ENCODE measurements at regions not wholly inside any gene's neighbourhood (a gene's known extent, or its start where the extent isn't known, plus 50 kb on each side); places are given as distances from the start of the nearest gene placed in this dataset.

DNA sequence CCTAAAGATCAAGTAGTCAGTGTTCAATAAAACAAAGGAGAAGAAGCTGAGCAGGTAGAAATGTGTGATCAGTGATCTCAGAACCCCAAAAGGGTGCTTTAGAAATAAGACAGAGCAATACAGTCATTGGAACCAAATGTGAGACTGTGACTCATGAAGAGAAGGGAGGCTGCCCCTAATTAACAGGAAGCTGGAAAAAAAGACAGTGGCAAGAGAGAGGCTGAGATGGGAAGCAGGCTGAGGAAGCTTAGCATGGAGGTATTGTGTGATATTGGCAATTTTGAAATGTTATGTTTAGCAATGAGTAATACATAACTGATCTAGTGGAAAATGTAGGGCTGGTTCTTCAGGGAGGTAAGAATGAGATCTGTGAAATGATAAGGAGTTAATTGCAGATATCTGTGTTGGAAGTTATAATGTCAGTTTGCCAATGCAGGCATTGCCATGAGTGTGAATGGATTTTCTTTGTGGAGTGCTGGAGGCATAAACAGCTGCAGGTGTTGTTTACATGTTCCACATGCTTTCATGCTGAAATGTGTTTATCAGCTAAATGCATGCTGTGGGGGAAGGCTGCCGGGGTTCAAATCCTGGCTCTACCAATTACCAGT is 90.6 kb upstream of the CACNA1E start:
- DNase-seq, result no peak

DNA sequence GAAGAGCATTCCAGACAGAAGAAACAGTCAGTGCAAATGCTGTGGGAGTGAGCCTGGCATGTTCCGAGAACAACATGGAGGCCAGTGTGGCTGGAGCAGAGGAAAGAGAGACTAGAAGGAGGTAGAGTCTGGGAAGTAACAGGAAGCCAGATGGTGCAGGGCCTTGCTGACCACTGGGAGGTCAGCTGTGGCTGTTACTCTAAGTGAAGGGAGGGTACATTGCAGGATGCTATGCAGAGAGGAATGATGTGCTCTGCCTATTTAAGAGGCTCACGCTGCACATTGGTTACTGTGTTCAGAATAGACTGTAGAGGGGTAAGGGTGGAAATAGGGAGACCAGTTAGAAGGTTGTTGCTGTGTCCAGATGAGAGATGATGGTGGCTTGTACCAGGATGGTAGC is 88.6 kb upstream of the CACNA1E start:
- no peak for DNase-seq

DNA sequence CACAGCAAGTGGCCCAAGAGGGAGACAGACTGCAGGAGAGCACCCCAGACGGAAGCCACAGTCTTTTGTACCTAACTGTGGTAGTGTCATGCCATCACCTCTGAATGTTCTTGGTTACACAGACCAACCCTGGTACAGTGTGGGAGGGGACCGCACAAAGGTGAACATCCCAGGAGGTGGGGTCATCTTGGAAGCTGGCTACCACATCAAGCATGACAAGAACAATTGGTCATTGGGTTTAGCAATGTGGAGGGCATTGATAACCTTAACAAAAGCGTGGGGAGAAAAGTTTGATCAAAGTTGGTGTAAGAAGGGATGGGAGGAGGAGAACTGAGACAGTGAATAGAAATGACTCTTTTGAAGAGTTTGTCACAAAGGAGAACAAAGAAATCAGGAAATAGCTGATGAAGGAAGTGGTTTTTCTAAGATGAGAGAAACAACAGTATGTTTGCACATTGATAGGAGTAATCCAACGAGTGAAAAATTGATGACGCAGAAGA is 87.1 kb upstream of the CACNA1E start:
- no peak for DNase-seq

GRCh38 chr1:181396811-181397210 is 86.5 kb upstream of the CACNA1E start:
- no peak for DNase-seq

DNA sequence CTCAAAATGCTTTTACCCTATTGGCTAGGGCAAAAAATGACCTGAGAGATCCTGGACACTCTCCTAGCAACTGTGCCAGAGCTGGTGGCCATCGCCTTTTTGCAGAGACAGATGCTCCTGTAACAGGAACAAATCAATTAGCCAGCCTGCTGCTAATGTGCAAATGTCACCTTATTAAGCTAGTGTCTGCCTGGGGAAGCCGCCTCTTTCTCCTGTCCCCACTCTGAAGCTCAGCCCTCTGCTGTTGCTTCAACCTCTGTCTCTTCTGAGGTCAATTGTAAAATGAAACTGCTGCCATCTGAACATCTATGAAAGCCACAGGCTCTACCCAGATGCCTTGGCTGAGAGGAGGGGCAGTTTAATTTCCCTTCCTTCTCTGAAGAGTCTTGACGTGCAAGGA is 85.5 kb upstream of the CACNA1E start:
- DNase-seq, result no peak

- peak; percentile 23 for DNase-seq
Observed at GRCh38 chr1:181398544-181398943, 84.8 kb upstream of the CACNA1E start.

- no peak for DNase-seq
Observed at GRCh38 chr1:181405584-181405983, 77.7 kb upstream of the CACNA1E start.

DNA sequence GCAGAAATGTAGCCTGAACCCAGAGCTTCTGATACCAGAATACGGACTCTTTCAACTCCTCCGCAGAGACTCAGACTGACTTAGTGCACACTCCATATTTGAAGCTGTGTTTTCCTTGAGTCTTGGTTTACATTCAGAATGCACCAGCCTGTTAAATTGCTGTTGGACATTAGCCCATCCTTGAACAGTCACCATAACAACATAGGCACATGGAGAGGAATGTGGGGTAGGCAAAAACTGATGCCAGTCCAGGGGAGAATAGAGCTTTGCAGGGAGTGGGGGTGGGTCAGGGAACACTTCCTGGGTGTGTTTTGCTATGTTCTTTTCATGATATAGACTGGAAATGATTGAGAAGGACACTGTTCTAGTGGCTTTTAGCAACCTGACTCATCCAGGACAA is 76.3 kb upstream of the CACNA1E start:
- no peak for DNase-seq

DNA sequence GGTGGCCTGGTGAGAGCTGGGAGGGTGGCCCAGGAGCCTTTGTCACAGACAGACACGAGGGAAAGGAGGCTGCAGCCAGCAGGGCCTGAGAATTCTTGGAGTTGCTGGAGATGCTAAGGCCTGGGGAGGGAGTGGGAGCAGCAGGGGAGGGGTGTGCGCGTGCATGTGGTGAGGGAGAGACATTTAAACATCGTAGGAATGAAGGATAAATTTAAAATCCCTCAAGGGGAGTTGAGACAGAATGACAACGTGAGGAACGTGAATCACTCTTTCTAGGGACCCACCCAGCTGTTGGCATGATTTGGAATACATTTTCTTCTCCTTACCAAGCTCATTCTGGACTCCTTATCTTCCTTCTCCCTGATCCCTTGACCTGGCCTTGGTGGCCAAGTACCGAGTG is 73.3 kb upstream of the CACNA1E start:
- DNase-seq, result no peak

- no peak for DNase-seq
Observed at GRCh38 chr1:181412746-181413145, 70.6 kb upstream of the CACNA1E start.

- no peak for DNase-seq
Observed at GRCh38 chr1:181413195-181413815, 70.0 kb upstream of the CACNA1E start.

GRCh38 chr1:181413836-181414235 is 69.5 kb upstream of the CACNA1E start:
- no peak for DNase-seq

DNA sequence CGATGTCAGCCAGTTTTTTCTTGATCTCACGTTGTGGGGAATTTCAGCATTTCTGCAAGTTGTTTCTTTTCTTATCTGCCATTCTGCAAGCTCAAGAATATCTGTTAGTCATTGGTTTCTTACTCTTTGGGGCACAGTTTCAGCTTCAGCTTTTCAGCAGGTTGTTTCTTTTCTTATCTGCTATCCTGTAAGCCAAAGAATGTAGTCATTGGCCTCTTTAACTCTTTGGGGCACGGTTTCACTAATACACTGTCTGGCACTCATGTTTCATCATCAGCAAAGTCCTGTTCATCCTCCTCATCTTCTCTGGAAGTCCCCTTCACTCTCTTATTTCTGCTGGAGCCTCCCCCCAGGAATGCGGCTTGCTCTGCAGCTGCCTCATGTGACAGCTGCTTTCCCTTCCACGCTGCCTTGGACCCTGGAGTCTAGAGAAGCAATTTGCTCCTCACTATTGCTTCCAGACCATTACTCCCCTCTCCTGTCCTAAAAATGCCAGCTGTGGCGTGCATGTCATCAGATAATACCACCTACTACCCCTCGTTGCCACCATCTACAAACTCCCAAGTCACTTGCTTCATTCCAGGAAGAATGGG is 67.0 kb upstream of the CACNA1E start:
- DNase-seq, result peak; percentile 30

- DNase-seq, result no peak
Observed at GRCh38 chr1:181417915-181418314, 65.4 kb upstream of the CACNA1E start.

DNA sequence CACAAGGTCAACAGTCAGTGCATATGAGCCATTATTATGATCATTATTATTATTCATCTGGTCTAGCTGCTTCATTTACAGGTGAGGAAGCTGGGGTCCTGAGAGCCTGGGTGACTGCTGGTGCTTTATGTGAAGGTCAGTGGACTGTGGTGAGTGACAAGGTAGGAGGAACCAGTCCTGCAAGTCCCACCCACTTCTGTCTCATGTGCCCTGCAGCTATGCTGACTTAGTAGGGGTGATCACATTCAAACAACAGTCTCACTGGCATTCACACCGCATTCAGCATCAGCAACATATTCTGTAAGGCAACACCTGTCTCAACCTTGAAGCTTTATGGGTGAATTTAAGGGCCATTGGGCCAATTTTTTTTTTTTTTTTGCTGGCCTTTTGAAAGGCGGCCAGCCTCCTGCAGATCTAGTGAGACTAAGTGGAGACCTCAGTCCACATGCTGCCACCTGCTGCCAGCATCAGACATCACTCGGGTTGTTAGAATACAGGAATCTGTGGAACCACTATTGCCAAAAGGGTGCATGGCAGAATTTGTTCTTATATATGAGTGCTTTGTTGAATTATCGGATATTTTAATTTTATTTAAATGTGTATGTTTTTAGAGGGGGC is 59.9 kb upstream of the CACNA1E start:
- peak; percentile 75 for DNase-seq

DNA sequence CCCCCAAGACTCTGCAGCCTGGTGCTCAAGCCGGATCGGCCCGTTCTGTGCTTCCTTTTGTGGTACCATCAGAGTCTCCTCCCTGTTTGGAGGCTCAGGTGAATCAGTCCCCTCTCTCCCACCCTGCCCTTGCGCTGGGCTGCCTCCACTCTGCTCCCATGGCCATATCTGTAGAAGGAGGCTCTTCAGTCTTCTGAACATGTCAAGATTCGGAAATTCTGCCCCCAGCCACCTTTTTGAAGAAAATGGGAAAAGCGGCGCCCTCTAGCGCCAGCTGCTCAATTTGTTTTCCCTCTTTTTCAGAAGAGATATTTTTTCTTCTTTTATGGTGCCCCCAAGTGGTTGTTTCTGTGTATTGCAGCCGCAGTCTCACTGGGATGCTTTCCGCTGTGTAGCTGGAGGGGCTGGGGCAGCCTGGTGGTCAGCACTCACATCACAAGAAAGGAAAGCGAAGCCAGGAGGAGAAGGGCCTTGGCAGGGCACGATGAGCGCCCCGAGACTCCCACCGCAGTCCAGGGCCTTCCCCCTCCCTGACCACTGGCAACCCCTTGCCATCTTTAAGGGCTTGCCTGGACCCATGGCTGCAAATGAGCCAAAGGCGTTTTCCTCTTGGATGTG is 58.4 kb upstream of the CACNA1E start:
- DNase-seq, result peak; percentile 92

- no peak for DNase-seq
Observed at GRCh38 chr1:181425566-181425965, 57.8 kb upstream of the CACNA1E start.

- no peak for DNase-seq
Observed at GRCh38 chr1:181429462-181429861, 53.9 kb upstream of the CACNA1E start.

GRCh38 chr1:181430015-181430885 is 53.1 kb upstream of the CACNA1E start:
- DNase-seq, result peak; percentile 48
